HG02610 (cell line): ENCODE measurements at regions not wholly inside any gene's neighbourhood (a gene's known extent, or its start where the extent isn't known, plus 50 kb on each side); places are given as distances from the start of the nearest gene placed in this dataset.
"Not testable (repeated sequence)": the region's sequence is repeated elsewhere in the genome, so short reads cannot be mapped to it uniquely, and the experiment has no call there.

Source experiments
- ATAC-seq: cut with Tn5 transposase; IDR thresholded peaks from one replicate; pipeline ENCODE4 v1.9.1; 2021; ENCODE audit warnings: mild to moderate bottlenecking, moderate library complexity; ENCODE audit not compliant: unreplicated experiment

DNA sequence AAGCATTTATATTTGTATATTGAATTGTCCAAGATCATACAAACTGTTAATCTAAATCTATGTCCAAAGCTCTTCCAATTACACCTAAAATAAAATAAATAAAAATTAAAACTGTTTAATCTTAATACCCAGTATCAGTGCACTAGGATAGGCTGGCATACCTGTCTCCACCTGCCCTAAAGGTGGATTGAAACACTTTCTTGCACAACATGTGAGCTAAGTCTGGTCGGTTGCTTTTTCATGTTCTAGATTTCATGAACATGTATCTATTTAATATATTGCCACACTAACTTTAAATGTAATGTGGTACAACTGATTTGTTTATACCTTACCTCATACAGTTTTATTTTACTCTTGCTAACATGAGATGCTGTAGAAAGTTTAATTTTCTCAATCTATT, 193.0 kb downstream of the VGLL3 start:
- no peak for ATAC-seq

GRCh38 chr3:86794361-86795065, 196.4 kb downstream of the VGLL3 start:
- no peak for ATAC-seq

GRCh38 chr3:86793786-86794185, 197.2 kb downstream of the VGLL3 start:
- ATAC-seq, result no peak

DNA sequence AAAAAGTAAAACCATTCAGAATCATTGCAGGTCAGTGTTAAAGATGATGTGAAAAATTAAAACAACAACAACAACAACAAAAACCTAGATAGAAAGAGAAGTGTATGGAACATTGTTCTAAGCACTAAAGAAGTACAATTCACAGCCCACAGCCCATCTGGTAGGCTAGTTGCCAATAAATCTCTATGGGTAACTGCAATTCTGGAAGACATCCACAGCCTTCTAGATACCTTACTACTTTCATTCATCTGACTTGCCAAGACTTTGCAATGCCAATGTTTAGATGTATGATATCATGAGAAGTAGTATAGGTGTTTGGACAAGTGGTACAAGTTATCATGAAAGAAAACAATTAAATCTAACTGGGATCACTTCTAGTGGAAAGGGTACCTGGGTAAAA, 198.6 kb downstream of the VGLL3 start:
- no peak for ATAC-seq

- ATAC-seq, result no peak
Measured at GRCh38 chr3:86790884-86791549, 199.9 kb downstream of the VGLL3 start.

GRCh38 chr3:86788371-86788770, 202.6 kb downstream of the VGLL3 start:
- ATAC-seq, result no peak

- ATAC-seq, result no peak
Measured at GRCh38 chr3:86787091-86787490, 203.9 kb downstream of the VGLL3 start.

GRCh38 chr3:86785386-86785785, 205.6 kb downstream of the VGLL3 start:
- no peak for ATAC-seq

DNA sequence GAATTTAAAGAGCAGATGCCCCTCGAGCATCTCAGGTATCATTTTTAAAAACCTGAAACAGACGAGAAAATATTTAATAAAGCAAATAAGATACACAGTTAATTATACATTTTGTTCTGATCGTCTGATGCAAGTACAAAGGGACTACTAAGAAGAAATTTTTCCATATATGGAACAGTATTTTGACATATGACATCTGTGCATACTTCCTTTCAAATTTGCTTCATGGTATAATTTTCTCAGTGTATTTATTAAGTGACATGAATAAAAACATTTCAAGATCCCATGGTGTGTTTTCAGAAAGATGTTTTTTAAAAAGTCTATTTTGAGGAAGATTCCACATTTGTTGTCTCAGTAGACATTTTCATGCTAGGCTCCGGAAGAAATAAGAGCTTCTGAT, 208.1 kb downstream of the VGLL3 start:
- ATAC-seq, result no peak

GRCh38 chr3:86782286-86782685, 208.7 kb downstream of the VGLL3 start:
- no peak for ATAC-seq

DNA sequence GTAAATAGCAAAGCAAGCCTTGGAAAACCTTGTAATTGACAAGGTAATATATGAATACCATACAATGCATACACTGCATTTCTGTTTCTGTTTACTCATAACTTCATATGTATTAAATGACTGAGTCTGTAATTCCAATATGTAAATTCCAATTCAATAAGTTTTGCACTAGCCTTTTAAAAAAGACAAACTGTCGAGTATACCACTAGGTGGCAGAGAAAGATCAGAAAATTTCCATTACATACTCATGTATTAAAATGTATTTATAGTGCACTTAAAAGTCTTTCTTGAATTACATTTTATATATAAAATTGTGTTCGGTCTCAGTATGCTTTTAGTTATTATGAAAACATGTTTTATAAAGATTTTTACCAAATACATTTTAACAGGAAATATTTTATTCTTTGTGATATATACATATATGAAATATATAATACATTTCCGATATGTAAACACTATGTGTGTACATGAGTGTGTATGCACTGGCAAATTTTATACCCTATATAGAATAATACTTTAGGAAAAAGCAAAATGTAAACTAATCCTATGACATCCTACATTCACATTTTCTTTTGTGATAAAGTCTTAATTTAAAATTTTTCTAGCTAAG, 216.8 kb downstream of the VGLL3 start:
- no peak for ATAC-seq

GRCh38 chr3:86772699-86773098, 218.2 kb downstream of the VGLL3 start:
- ATAC-seq, result no peak

DNA sequence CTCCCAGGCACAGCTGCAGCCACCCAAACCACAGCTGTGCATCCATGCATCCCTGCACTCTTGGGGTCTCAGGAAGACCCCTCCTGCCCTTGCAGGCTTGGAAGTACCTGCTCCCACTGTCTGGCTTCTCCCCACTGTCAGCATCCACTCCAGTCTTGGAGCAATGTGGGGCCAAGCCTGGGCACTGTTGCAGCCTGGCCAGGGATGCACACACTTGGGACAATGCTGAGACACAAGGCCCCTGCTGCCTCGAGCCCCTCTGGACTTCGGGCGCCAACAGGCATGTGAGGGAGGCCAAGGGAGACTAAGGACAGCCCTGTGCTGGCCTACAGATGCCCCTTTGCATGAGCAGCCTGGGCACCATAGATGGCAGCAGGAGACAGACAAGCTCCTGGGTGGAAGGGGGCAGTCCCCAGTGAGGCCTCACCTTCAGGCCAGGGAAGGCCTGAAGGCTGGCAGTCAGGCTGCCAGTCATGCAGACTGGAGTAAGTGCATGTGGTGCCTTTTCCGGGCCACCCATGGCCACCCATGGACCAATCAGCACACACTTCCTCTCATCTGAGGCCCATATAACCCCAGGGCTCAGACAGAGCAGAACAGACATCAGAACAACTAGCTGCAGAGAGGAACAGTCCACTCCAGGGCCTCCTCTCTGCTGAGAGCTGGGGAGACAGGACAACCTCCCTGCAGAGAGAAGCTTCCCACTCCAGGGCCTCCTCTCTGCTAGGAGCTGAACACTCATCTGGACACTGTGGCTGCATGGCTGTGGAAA, 219.0 kb downstream of the VGLL3 start:
- ATAC-seq, result no peak

DNA sequence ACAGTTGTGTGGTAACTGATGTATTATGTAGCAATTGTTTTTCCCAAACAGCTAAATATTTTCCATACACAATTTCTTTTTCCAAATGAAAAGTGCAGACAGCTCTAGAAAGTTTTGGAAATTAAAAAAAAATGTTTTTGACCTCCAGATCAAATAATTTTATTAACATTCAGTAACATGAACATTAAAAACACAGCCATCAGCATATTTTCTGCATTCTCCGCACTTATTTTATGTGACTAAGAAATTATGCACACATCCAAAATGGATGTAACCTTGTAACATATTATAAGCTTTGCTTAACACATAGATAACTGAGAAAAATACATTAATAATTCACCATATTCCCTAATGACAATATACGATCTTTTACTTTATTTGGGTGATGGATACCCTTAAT, 224.6 kb downstream of the VGLL3 start:
- ATAC-seq, result no peak

GRCh38 chr3:86757322-86758179, 233.4 kb downstream of the VGLL3 start:
- ATAC-seq, result not testable (repeated sequence)

DNA sequence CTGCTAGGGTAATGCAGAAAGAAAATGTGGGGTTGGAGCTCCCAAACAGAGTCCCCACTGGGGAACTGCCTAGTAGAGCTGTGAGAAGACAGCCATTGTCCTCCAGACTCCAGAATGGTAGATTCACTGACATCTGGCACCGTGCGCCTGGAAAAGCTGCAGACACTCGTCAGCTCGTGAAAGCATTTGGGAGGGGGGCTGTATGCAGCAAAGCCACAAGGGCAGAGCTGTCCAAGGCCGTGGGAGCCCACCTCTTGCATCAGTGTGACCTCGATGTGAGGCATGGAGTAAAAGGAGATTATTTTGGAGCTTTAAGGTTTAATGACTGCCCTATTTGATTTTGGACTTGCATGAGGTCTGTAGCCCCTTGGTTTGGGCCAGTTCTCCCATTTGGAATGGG, 242.9 kb downstream of the VGLL3 start:
- ATAC-seq, result no peak

DNA sequence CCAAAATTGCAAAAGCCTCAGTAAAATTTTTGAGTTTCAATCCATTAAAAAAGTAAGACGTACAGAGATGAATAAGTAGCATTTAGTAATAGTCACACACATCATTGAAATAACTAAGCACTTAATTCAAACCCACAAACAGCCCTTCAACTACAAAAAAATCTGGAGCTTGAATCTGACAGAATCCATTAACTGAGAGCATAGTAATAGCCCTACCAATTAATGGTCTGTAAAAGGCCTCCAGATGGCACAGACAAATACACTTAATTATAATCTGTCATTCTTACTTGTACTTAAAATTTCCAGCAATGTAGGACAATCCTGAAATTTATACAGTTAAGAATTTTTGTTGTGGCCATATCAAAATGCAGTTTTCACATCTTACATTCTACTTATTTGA, 246.9 kb downstream of the VGLL3 start:
- ATAC-seq, result no peak

DNA sequence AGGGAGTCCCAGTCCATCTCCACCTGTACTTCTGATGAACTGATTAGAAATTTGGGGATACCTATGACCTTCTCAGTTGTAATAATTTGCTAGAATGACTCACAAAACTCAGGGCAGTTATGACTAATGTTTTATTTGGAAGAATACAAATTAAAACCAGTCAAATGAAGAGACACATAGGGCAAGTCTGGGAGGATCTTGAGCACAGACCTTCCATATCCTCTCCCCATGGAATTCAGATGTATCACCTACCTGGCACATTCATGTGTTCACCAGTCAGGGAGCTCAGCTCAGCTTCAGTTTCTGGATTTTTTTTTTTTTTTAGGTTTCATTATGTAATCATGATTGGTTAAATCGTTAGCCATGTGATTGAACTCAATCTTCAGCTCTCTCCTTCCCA, 247.7 kb downstream of the VGLL3 start:
- no peak for ATAC-seq

GRCh38 chr3:86740751-86741150, 250.2 kb downstream of the VGLL3 start:
- no peak for ATAC-seq

GRCh38 chr3:86739244-86739643, 251.7 kb downstream of the VGLL3 start:
- no peak for ATAC-seq

DNA sequence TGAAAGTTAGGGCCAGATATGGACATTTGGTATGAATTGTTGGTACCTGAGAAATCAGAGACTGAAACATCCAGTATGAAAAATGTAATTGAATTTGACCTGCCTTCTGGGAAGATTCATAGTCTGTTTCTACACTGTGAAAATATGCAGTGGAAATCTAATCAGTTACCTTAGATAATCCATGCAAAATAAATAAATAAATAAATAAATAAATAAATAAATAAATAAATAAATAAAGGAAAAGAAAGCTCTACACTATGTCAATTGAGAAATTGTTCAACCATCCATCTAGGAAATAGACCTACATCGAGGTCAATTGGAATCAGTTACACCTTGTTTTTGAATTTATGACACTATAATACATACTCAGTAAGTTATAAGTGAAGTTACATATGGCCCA, 252.3 kb downstream of the VGLL3 start:
- ATAC-seq, result no peak
